Sigmoid colon (tissue), 6 donors: ENCODE measurements at regions not wholly inside any gene's neighbourhood (a gene's known extent, or its start where the extent isn't known, plus 50 kb on each side); places are given as distances from the start of the nearest gene placed in this dataset.

ENCODE experiments used
- DNase-seq: peaks from one replicate; pipeline ENCODE4 v3.0.0-alpha.2; 2019
- H3K27ac ChIP-seq, 4 donors: fragments of 200-600 bp; sonication (generic); one replicate each; pipeline ENCODE4 v1.5.1; 2016 to 2019; ENCODE audit warnings: mild to moderate bottlenecking in 1 of 4
- H3K27me3 ChIP-seq, 3 donors: fragments of 200-600 bp; sonication (generic); one replicate each; pipeline ENCODE4 v1.5.1; 2019; ENCODE audit warnings: mild to moderate bottlenecking in 1 of 3
- H3K36me3 ChIP-seq, 4 donors: fragments of 200-600 bp; sonication (generic); one replicate each; pipeline ENCODE4 v1.5.1; 2016 to 2019
- H3K4me1 ChIP-seq, 4 donors: fragments of 200-600 bp; sonication (generic); one replicate each; pipeline ENCODE4 v1.5.1; 2017 to 2019
- H3K4me3 ChIP-seq, 4 donors: fragments of 200-600 bp; sonication (generic); one replicate each; pipeline ENCODE4 v1.5.1; 2017 to 2019; ENCODE audit warnings: mild to moderate bottlenecking in 2 of 4, moderate library complexity in 1 of 4
- H3K9me3 ChIP-seq, 4 donors: fragments of 200-600 bp in 3 of 4; sonication (generic) in 3 of 4; one replicate each; pipeline versions ENCODE4 v1.5.1 to v1.6.1; 2013 to 2019
- EP300 ChIP-seq, 4 donors: sonication (generic); formaldehyde crosslinking; IDR thresholded peaks; one replicate each; pipeline ENCODE4 v1.6.1; 2017; ENCODE audit warnings: antibody characterized with exemption in 4 of 4
- POLR2A ChIP-seq, 2 donors: fragments of 450-650 bp; IDR thresholded peaks; one replicate each; pipeline ENCODE4 v1.6.1; 2016; ENCODE audit warnings: antibody characterized with exemption in 2 of 2, mild to moderate bottlenecking in 2 of 2, moderate library complexity in 2 of 2
- POLR2AphosphoS5 ChIP-seq, 4 donors: sonication (generic); formaldehyde crosslinking; IDR thresholded peaks; one replicate each; pipeline ENCODE4 v1.6.1; 2017; ENCODE audit warnings: antibody characterized with exemption in 4 of 4
- WGBS, 2 donors: extraction: QIAGEN DNeasy Blood & Tissue Kit; methylation state at CpG; one replicate each; pipeline ENCODE4 v1.1.7; 2013; 5-methylcytosine and 5-hydroxymethylcytosine counted together
- intact Hi-C: fragments of 100-400 bp; cut with DNase I; formaldehyde crosslinking; loops from one replicate; pipeline ENCODE4 v1.15.1; 2023
- TF ChIP-seq, protein P1 (sequence below), 4 experiments: fragments of 450-650 bp in 3 of 4; fragments of 200-600 bp in 1 of 4; IDR thresholded peaks; one replicate each; pipeline ENCODE4 v1.5.1; 2016 to 2019; ENCODE audit warnings: antibody characterized with exemption in 4 of 4, mild to moderate bottlenecking in 3 of 4, moderate library complexity in 2 of 4
- donor health status: healthy with polysubstance abuse.
- donor health status: healthy.

GRCh38 chr21:28154121-28154520, 838.6 kb downstream of the LTN1 start:
- Histone ChIP-seq H3K27me3 (no peaks in the 10 kb centered on the region), H3K4me3 (no peak overlapping the region), H3K36me3 (no peaks in the 10 kb centered on the region), H3K9me3 (no peaks in the 10 kb centered on the region), H3K27ac (no peak overlapping the region), H3K4me1 (no peaks in the 10 kb centered on the region)
- intact Hi-C loops, result no loop called here
- TF ChIP-seq, protein P1, sequence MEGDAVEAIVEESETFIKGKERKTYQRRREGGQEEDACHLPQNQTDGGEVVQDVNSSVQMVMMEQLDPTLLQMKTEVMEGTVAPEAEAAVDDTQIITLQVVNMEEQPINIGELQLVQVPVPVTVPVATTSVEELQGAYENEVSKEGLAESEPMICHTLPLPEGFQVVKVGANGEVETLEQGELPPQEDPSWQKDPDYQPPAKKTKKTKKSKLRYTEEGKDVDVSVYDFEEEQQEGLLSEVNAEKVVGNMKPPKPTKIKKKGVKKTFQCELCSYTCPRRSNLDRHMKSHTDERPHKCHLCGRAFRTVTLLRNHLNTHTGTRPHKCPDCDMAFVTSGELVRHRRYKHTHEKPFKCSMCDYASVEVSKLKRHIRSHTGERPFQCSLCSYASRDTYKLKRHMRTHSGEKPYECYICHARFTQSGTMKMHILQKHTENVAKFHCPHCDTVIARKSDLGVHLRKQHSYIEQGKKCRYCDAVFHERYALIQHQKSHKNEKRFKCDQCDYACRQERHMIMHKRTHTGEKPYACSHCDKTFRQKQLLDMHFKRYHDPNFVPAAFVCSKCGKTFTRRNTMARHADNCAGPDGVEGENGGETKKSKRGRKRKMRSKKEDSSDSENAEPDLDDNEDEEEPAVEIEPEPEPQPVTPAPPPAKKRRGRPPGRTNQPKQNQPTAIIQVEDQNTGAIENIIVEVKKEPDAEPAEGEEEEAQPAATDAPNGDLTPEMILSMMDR (IDR thresholded peaks at IDR 0.05), result no peak
- 63 to 69% methylated on average over 4 of the region's 4 CpGs for WGBS, 2 donors
- no peak for DNase-seq

DNA sequence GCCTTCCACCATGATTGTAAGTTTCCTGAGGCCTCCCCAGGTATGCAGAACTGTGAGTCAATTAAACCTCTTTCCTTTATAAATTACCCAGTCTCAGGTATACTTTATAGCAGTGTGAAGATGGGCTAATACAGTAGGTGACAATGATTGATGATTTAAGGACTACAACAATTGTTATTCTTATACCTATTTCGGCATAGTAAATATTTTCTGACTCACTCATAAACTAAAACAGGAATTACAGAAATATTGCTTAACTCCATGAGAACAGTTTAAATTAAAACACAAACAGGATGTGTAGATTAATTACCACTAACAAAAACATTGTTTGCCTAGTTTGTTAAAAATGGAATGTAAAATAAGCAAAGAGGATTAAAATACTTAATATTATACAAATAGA, 839.9 kb downstream of the LTN1 start:
- H3K4me3 ChIP-seq, result no peak overlapping the region
- H3K9me3 ChIP-seq, result no peaks in the 10 kb centered on the region
- H3K4me1 ChIP-seq, result peaks cover 0 to 10% (median 0%) of the 10 kb centered on the region in 4 donors
- DNase-seq, result no peak
- no peak overlapping the region for H3K27ac ChIP-seq
- TF ChIP-seq, protein P1 (IDR thresholded peaks at IDR 0.05), result no peak
- TF ChIP-seq POLR2A (IDR thresholded peaks at IDR 0.05), result no peak
- no peak for TF ChIP-seq POLR2AphosphoS5 (IDR thresholded peaks at IDR 0.05)
- no peaks in the 10 kb centered on the region for H3K36me3 ChIP-seq
- no peaks in the 10 kb centered on the region for H3K27me3 ChIP-seq
- intact Hi-C loops, result no loop called here
- 70 to 77% methylated on average over 1 of the region's 1 CpG for WGBS, 2 donors

GRCh38 chr21:28151758-28152157, 840.9 kb downstream of the LTN1 start:
- intact Hi-C loops, result no loop called here

DNA sequence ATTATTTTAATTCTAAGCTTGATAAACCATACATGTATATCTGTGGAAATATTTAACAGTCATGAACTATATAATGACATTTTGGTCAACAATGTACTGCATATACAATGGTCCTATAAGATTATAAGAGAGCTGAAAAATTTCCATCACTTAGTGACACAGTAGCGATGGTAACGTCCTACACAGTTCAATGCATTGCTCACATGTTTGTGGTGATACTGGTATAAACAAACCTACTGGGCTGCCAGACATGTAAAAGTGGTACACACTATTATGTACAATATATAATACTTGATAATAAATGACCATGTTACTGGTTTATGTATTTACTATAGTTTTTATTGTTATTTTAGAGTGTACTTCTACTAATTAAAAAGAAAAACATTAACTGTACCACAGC, 841.9 kb downstream of the LTN1 start:
- Histone ChIP-seq H3K27ac (no peak overlapping the region), H3K27me3 (no peaks in the 10 kb centered on the region), H3K9me3 (no peaks in the 10 kb centered on the region), H3K4me3 (no peak overlapping the region), H3K36me3 (no peaks in the 10 kb centered on the region), H3K4me1 (peaks cover 0 to 26% (median 0%) of the 10 kb centered on the region in 4 donors)
- WGBS, 2 donors, result 88 to 89% methylated on average over 2 of the region's 2 CpGs
- intact Hi-C loops, result no loop called here
- TF ChIP-seq, protein P1 (IDR thresholded peaks at IDR 0.05), result no peak
- TF ChIP-seq POLR2AphosphoS5 (IDR thresholded peaks at IDR 0.05) (no peak), EP300 (IDR thresholded peaks at IDR 0.05) (no peak), POLR2A (IDR thresholded peaks at IDR 0.05) (no peak)
- no peak for DNase-seq

More at GRCh38 chr21:28151758-28152157, 840.9 kb downstream of the LTN1 start:
- Histone ChIP-seq H3K4me1 (peaks cover 0 to 16% (median 0%) of the 10 kb centered on the region in 4 donors), H3K27ac (no peak overlapping the region), H3K9me3 (no peaks in the 10 kb centered on the region), H3K36me3 (no peaks in the 10 kb centered on the region), H3K4me3 (no peak overlapping the region), H3K27me3 (no peaks in the 10 kb centered on the region)
- WGBS, 2 donors, result 41 to 65% methylated on average over 2 of the region's 2 CpGs
- DNase-seq, result no peak
- TF ChIP-seq, protein P1 (IDR thresholded peaks at IDR 0.05), result no peak
- no peak for TF ChIP-seq POLR2A (IDR thresholded peaks at IDR 0.05)

GRCh38 chr21:28148400-28149064, 844.1 kb downstream of the LTN1 start:
- intact Hi-C loops, result no loop called here
- no peaks in the 10 kb centered on the region for H3K9me3 ChIP-seq
- 61 to 81% methylated on average over 4 of the region's 4 CpGs for WGBS, 2 donors
- H3K4me3 ChIP-seq, result no peak overlapping the region
- H3K4me1 ChIP-seq, result peaks cover 0 to 38% (median 0%) of the 10 kb centered on the region in 4 donors
- no peak for DNase-seq
- TF ChIP-seq POLR2AphosphoS5 (IDR thresholded peaks at IDR 0.05) (no peak), EP300 (IDR thresholded peaks at IDR 0.05) (no peak), POLR2A (IDR thresholded peaks at IDR 0.05) (no peak)
- TF ChIP-seq, protein P1 (IDR thresholded peaks at IDR 0.05), result no peak
- H3K27me3 ChIP-seq, result no peaks in the 10 kb centered on the region
- H3K27ac ChIP-seq, result no peak overlapping the region
- no peaks in the 10 kb centered on the region for H3K36me3 ChIP-seq
